ENCODE measurements at regions not wholly inside any gene's neighbourhood (a gene's known extent, or its start where the extent isn't known, plus 50 kb on each side); places are given as distances from the start of the nearest gene placed in this dataset.

DNA sequence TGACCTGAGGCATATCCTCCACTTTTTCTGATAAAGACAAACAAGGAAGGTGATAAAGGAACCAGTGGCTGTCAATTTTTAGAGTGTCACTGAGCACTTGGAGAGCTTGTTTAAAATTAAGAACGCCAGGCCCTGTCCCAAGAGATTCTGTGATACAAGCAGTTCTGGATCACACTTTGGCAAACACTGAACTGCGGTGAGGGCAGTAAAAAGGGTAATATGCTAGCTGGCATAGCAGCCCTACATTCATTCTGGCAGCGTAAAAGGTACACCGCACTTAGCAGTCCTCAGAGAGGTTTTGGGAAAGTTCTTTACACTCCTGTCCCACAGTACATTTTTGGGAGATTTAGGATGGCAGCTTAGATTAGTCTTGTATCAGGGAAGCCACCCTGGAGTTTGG lies 101.3 kb upstream of the CCDC150 start:
- no peak for TF ChIP-seq JUND (IDR thresholded peaks at IDR 0.05)
- TF ChIP-seq EGR1 (IDR thresholded peaks at IDR 0.05; ENCODE audit: low read depth), result no peak
- TF ChIP-seq, protein P1, sequence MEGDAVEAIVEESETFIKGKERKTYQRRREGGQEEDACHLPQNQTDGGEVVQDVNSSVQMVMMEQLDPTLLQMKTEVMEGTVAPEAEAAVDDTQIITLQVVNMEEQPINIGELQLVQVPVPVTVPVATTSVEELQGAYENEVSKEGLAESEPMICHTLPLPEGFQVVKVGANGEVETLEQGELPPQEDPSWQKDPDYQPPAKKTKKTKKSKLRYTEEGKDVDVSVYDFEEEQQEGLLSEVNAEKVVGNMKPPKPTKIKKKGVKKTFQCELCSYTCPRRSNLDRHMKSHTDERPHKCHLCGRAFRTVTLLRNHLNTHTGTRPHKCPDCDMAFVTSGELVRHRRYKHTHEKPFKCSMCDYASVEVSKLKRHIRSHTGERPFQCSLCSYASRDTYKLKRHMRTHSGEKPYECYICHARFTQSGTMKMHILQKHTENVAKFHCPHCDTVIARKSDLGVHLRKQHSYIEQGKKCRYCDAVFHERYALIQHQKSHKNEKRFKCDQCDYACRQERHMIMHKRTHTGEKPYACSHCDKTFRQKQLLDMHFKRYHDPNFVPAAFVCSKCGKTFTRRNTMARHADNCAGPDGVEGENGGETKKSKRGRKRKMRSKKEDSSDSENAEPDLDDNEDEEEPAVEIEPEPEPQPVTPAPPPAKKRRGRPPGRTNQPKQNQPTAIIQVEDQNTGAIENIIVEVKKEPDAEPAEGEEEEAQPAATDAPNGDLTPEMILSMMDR (IDR thresholded peaks at IDR 0.05 in 2 of 3, conservative IDR thresholded peaks at IDR 0.05 in 1 of 3; ENCODE audit: borderline replicate concordance in 1 of 3, insufficient read depth in 1 of 3, low read depth in 2 of 3, low read length in 2 of 3), result no peak
- TF ChIP-seq POLR2AphosphoS5 (IDR thresholded peaks at IDR 0.05; ENCODE audit: low read depth, low read length), result no peak
- no peak for TF ChIP-seq SP1 (IDR thresholded peaks at IDR 0.05; ENCODE audit: low read depth)
- TF ChIP-seq POLR2A (IDR thresholded peaks at IDR 0.05; ENCODE audit: borderline replicate concordance, extremely low read depth, insufficient read depth, insufficient read length), result no peak
- no peak for TF ChIP-seq EZH2 (IDR thresholded peaks at IDR 0.05)
- TF ChIP-seq, protein P2, sequence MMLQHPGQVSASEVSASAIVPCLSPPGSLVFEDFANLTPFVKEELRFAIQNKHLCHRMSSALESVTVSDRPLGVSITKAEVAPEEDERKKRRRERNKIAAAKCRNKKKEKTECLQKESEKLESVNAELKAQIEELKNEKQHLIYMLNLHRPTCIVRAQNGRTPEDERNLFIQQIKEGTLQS (IDR thresholded peaks at IDR 0.05), result no peak
- TF ChIP-seq ELF1 (IDR thresholded peaks at IDR 0.05; ENCODE audit: borderline replicate concordance, low read depth), result no peak
- no peak for TF ChIP-seq EZH2phosphoT487 (IDR thresholded peaks at IDR 0.05; ENCODE audit: borderline replicate concordance)
- no peak for TF ChIP-seq ZFX (IDR thresholded peaks at IDR 0.05)
- no peak for TF ChIP-seq YY1 (IDR thresholded peaks at IDR 0.05; ENCODE audit: extremely low read depth, insufficient replicate concordance, low read depth, low read length)

Data from HCT116 (cell line).